Adrenal gland (tissue), 9 donors: ENCODE measurements at regions not wholly inside any gene's neighbourhood (a gene's known extent, or its start where the extent isn't known, plus 50 kb on each side); places are given as distances from the start of the nearest gene placed in this dataset.

Experiments used
- DNase-seq, 7 donors: peaks; one replicate each; pipeline ENCODE4 v3.0.0-alpha.2; 2019 to 2020
- H3K27ac ChIP-seq, 5 donors: fragments of 200-600 bp; sonication (generic) in 4 of 5; 1 replicate in 3 of 5; 2 replicates in 2 of 5; pipeline versions ENCODE4 v1.5.1 to v1.8.0; 2016 to 2020; ENCODE audit warnings: mild to moderate bottlenecking in 1 of 5
- H3K27me3 ChIP-seq: fragments of 200-600 bp; 2 replicates; pipeline ENCODE4 v1.8.0; 2021
- H3K36me3 ChIP-seq, 2 donors: fragments of 200-600 bp; replicated peaks in 1 of 2; 1 replicate in 1 of 2; 2 replicates in 1 of 2; pipeline versions ENCODE4 v1.5.1 to v1.8.0; 2018 to 2022
- H3K4me1 ChIP-seq, 2 donors: fragments of 200-600 bp; replicated peaks in 1 of 2; 1 replicate in 1 of 2; 2 replicates in 1 of 2; pipeline versions ENCODE4 v1.5.1 to v1.8.0; 2018 to 2021
- H3K4me3 ChIP-seq, 4 donors: fragments of 200-600 bp; sonication (generic) in 3 of 4; one replicate each; pipeline ENCODE4 v1.5.1; 2016 to 2018
- H3K9me3 ChIP-seq, 3 donors: fragments of 200-600 bp; sonication (generic) in 1 of 3; replicated peaks in 1 of 3; 1 replicate in 2 of 3; 2 replicates in 1 of 3; pipeline versions ENCODE4 v1.5.1 to v1.8.0; 2016 to 2021
- POLR2A ChIP-seq, 2 donors: fragments of 450-650 bp; IDR thresholded peaks; one replicate each; pipeline ENCODE4 v1.6.1; 2017; ENCODE audit warnings: antibody characterized with exemption in 2 of 2, mild to moderate bottlenecking in 2 of 2, moderate library complexity in 1 of 2
- WGBS, 4 donors: extraction: QIAGEN DNeasy Blood & Tissue Kit in 2 of 4; methylation state at CpG; one replicate each; pipeline versions ENCODE4 v1.1.5 to v1.1.7; 2013 to 2017; 5-methylcytosine and 5-hydroxymethylcytosine counted together
- intact Hi-C, 2 donors: fragments of 100-400 bp; cut with DNase I; formaldehyde crosslinking; loops; one replicate each; pipeline versions ENCODE4 v1.14.1 to v1.15.0; 2022 to 2023
- TF ChIP-seq, protein P1 (sequence below), 6 experiments: fragments of 450-650 bp in 4 of 6; fragments of 200-600 bp in 2 of 6; sonication (generic) in 1 of 6; IDR thresholded peaks; 1 replicate in 5 of 6; 2 replicates in 1 of 6; pipeline versions ENCODE4 v1.5.1 to v1.8.0; 2016 to 2021; ENCODE audit warnings: antibody characterized with exemption in 6 of 6, mild to moderate bottlenecking in 2 of 6, moderate library complexity in 1 of 6
- donor health status: healthy with polysubstance abuse.
- donor health status: Bipolar disorder and iron deficiency.
- donor health status: DM: yes; HTN: yes; CAD: no.
- donor health status: DM: no; HTN: no; CAD: no.
- donor health status: DM: no; HTN: no; CAD: no.

DNA sequence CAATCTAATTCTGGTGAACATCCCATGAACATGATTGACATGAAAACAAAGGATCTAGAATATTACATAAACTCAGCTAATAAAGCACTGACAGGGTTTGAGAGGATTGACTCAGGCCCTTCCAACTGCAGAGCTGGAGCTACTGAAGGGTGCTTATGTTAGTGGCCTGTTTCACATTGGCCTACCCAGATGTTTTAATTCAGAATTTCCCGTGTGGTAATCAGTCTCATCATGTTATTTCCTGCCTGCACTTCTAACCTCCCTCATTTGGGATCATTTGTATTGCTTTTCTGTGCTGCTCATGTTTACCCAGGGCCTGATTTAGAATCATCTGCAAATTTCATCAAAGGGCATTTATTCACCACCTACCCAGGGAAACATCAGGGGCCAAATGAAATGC, 270.3 kb downstream of the PLPP3 start:
- Histone ChIP-seq H3K9me3 (no peaks in the 10 kb centered on the region), H3K4me3 (no peak overlapping the region), H3K4me1 (no peaks in the 10 kb centered on the region), H3K36me3 (no peaks in the 10 kb centered on the region), H3K27me3 (no peaks in the 10 kb centered on the region), H3K27ac (no peak overlapping the region)
- intact Hi-C loops: no loop called here
- 61 to 73% (median 64%) methylated on average over 1 of the region's 1 CpG for WGBS, 4 donors
- no peak for TF ChIP-seq POLR2A (IDR thresholded peaks at IDR 0.05)
- TF ChIP-seq, protein P1, sequence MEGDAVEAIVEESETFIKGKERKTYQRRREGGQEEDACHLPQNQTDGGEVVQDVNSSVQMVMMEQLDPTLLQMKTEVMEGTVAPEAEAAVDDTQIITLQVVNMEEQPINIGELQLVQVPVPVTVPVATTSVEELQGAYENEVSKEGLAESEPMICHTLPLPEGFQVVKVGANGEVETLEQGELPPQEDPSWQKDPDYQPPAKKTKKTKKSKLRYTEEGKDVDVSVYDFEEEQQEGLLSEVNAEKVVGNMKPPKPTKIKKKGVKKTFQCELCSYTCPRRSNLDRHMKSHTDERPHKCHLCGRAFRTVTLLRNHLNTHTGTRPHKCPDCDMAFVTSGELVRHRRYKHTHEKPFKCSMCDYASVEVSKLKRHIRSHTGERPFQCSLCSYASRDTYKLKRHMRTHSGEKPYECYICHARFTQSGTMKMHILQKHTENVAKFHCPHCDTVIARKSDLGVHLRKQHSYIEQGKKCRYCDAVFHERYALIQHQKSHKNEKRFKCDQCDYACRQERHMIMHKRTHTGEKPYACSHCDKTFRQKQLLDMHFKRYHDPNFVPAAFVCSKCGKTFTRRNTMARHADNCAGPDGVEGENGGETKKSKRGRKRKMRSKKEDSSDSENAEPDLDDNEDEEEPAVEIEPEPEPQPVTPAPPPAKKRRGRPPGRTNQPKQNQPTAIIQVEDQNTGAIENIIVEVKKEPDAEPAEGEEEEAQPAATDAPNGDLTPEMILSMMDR (IDR thresholded peaks at IDR 0.05): no peak
- no peak for DNase-seq

DNA sequence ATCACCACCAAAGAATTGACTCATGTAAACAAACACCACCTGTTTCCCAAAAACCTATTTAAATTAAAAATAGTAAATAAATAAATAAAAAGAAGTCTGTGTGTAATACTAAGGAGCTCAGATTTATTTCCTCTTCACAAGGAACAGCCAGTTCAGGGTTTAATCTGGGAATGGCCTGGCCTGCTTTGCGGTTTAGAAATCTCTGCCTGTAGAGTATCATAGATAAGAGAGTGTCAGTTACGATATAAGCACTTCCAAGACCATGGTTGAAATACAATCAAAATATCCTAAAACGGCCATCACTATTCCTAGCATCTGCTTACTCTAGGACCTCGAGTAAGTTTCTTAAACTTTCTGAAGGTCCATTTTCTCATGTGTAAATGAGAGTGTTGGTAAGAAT, 274.4 kb downstream of the PLPP3 start:
- Histone ChIP-seq H3K4me1 (no peaks in the 10 kb centered on the region), H3K27me3 (no peaks in the 10 kb centered on the region), H3K9me3 (no peaks in the 10 kb centered on the region), H3K4me3 (no peak overlapping the region), H3K36me3 (no peaks in the 10 kb centered on the region), H3K27ac (peak overlapping the region in 1 of 5 donors; percentile 20)
- TF ChIP-seq POLR2A (IDR thresholded peaks at IDR 0.05): no peak
- TF ChIP-seq, protein P1 (IDR thresholded peaks at IDR 0.05): no peak
- intact Hi-C loops: no loop called here
- WGBS, 4 donors: 65 to 79% (median 72%) methylated on average over 4 of the region's 4 CpGs
- DNase-seq: peak in 3 of 7 donors; percentile 4 to 63 (median 23)

DNA sequence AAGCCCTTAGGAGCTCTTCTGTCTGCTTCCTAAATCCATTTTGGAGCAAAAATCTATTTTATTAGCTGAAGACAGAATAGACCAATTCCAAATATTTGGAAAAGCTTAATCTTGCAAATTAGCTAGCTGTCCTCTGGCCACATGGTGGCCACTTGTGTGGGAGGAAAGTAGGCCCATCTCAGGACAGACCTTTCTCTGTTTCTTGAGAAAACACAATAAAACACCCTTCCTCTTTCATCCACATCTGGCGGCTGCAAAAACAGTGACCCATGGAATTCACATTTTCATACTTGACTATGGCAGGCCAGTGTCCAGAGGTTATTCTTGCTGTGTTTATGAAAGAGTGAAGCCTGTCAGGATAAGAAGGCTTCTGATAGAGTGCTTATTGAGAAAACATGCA, 275.6 kb downstream of the PLPP3 start:
- Histone ChIP-seq H3K27me3 (no peaks in the 10 kb centered on the region), H3K4me1 (no peaks in the 10 kb centered on the region), H3K27ac (no peak overlapping the region), H3K4me3 (no peak overlapping the region), H3K36me3 (no peaks in the 10 kb centered on the region), H3K9me3 (no peaks in the 10 kb centered on the region)
- TF ChIP-seq POLR2A (IDR thresholded peaks at IDR 0.05): no peak
- TF ChIP-seq, protein P1 (IDR thresholded peaks at IDR 0.05): no peak
- intact Hi-C loops: no loop called here
- 79 to 89% (median 84%) methylated on average over 1 of the region's 1 CpG for WGBS, 4 donors
- no peak for DNase-seq

DNA sequence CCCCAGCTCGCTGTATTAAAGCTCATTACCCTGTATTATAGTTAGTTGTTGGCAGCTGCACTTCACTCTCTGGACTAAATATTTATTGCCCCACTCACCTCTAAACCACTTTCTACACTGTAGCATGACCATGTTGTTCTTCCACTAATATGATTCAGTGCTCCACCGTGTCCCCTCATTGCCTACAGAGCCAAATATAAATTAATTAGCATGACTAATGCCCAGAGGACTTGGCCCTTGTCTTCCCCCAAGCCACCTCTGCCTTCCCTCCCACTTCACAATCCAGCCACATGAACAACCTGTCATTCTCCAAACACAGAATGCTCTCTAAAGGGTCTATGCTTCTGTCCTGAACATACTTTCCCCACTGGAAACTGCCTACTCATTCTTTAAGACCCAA, 276.5 kb downstream of the PLPP3 start:
- intact Hi-C loops: no loop called here
- TF ChIP-seq, protein P1 (IDR thresholded peaks at IDR 0.05): no peak
- TF ChIP-seq POLR2A (IDR thresholded peaks at IDR 0.05): no peak
- DNase-seq: no peak
- Histone ChIP-seq H3K27ac (no peak overlapping the region), H3K4me3 (no peak overlapping the region), H3K36me3 (no peaks in the 10 kb centered on the region), H3K27me3 (no peaks in the 10 kb centered on the region), H3K4me1 (no peaks in the 10 kb centered on the region), H3K9me3 (no peaks in the 10 kb centered on the region)
- 70 to 78% (median 78%) methylated on average over 2 of the region's 2 CpGs for WGBS, 4 donors
